K562 (cell line): ENCODE measurements at regions not wholly inside any gene's neighbourhood (a gene's known extent, or its start where the extent isn't known, plus 50 kb on each side); places are given as distances from the start of the nearest gene placed in this dataset.

Source experiments
- ATAC-seq: fragments of 200-7000 bp; cut with Tn5 transposase; 3 replicates; pipeline ENCODE4 v1.9.1; 2020; ENCODE audit warnings: moderate library complexity
- BruUV-seq: library from RNA; stranded (reverse); fragments of 400-500 nt; replicated peaks from 2 replicates; lab custom pipeline; 2021; lab: Mats Ljungman, UMichigan
- CTCF ChIA-PET: fragments of 300-600 bp; formaldehyde crosslinking; extraction: SDS; loops from one replicate; lab custom pipeline; 2021; ENCODE audit warnings: low intra/inter-chr PET ratio; lab: Yijun Ruan, JAX
- POLR2A ChIA-PET: fragments of 300-600, 350-650 bp; sonication (Branson Sonifier 250); formaldehyde crosslinking; extraction: SDS; loops from one replicate; lab custom pipeline; 2021; ENCODE audit warnings: antibody characterized with exemption, inconsistent platforms; lab: Yijun Ruan, JAX
- DNase-seq, 4 experiments: peaks; one replicate each; pipeline versions ENCODE4 v3.0.0 to v3.0.0-alpha.2; 2011 to 2018; ENCODE audit warnings: low spot score in 3 of 4, mixed read lengths in 3 of 4; ENCODE audit errors: extremely low read depth in 1 of 4
- FAIRE-seq: peaks from 2 replicates; lab custom pipeline; 2011; peaks lifted over from hg19 to GRCh38; lab: Jason Lieb, UNC
- H2AFZ ChIP-seq: 2 replicates; pipeline ENCODE4 v1.6.0; 2011; ENCODE audit warnings: low read depth, low read length, control low read depth, inconsistent platforms
- H3K27ac ChIP-seq: fragments of 200-600 bp; 3 replicates; pipeline ENCODE4 v1.8.0; 2011; ENCODE audit warnings: low read depth, mild to moderate bottlenecking, control low read depth, inconsistent platforms, low read length, moderate library complexity, mixed read lengths; ENCODE audit errors: extremely low read depth
- H3K27me3 ChIP-seq, 2 experiments: fragments of 300-600 bp in 1 of 2; 2 replicates in 1 of 2; 3 replicates in 1 of 2; pipeline versions ENCODE4 v1.6.0 to v1.8.0; 2011; ENCODE audit warnings: inconsistent platforms in 2 of 2, low read length in 2 of 2, mild to moderate bottlenecking in 1 of 2, mixed read lengths in 1 of 2, moderate library complexity in 1 of 2; ENCODE audit not compliant: control insufficient read depth in 2 of 2, insufficient read depth in 2 of 2
- H3K36me3 ChIP-seq: fragments of 300-600 bp; 3 replicates; pipeline ENCODE4 v1.8.0; 2011; ENCODE audit warnings: mild to moderate bottlenecking, low read length, inconsistent platforms; ENCODE audit not compliant: control insufficient read depth, insufficient read depth
- H3K4me1 ChIP-seq, 2 experiments: fragments of 200-600 bp in 1 of 2; replicated peaks in 1 of 2; 2 replicates in 1 of 2; 3 replicates in 1 of 2; pipeline versions ENCODE4 v1.5.1 to v1.8.0; 2011; ENCODE audit warnings: inconsistent platforms in 2 of 2, low read length in 2 of 2, mild to moderate bottlenecking in 1 of 2, mixed read lengths in 1 of 2, moderate library complexity in 1 of 2; ENCODE audit not compliant: control insufficient read depth in 2 of 2, insufficient read depth in 2 of 2
- H3K4me2 ChIP-seq: 2 replicates; pipeline ENCODE4 v1.6.1; 2011; ENCODE audit warnings: low read length, control low read depth, inconsistent platforms, mixed read lengths; ENCODE audit not compliant: insufficient read depth
- H3K4me3 ChIP-seq: fragments of 200-600 bp; sonication (generic), shearing (Covaris generic); 2 replicates; pipeline ENCODE4 v1.5.1; 2016; ENCODE audit warnings: control low read depth, inconsistent platforms
- H3K79me2 ChIP-seq: fragments of 200-600 bp; 3 replicates; pipeline ENCODE4 v1.8.0; 2011; ENCODE audit warnings: low read length, inconsistent platforms; ENCODE audit not compliant: control insufficient read depth, insufficient read depth
- H3K9ac ChIP-seq, 2 experiments: 2 replicates each; pipeline versions ENCODE4 v1.6.0 to v1.6.1; 2011; ENCODE audit warnings: low read depth in 2 of 2, low read length in 2 of 2, control low read depth in 1 of 2, inconsistent platforms in 1 of 2, mild to moderate bottlenecking in 1 of 2, mixed read lengths in 1 of 2; ENCODE audit not compliant: insufficient read depth in 1 of 2
- H3K9me1 ChIP-seq: one replicate; pipeline ENCODE4 v1.6.0; 2011; ENCODE audit warnings: inconsistent platforms, mild to moderate bottlenecking, low read length, moderate library complexity; ENCODE audit not compliant: control insufficient read depth, insufficient read depth
- H3K9me3 ChIP-seq: replicated peaks from 2 replicates; pipeline ENCODE4 v1.5.1; 2011; ENCODE audit warnings: low read depth, low read length, inconsistent platforms; ENCODE audit not compliant: control insufficient read depth, insufficient read depth
- H4K20me1 ChIP-seq: replicated peaks from 2 replicates; pipeline ENCODE4 v1.6.1; 2011; ENCODE audit warnings: low read length, inconsistent platforms, mixed read lengths; ENCODE audit not compliant: control insufficient read depth, insufficient read depth
- ADNP ChIP-seq: fragments of 200-800 bp; sonication (Bioruptor generic); IDR thresholded peaks from 2 replicates; pipeline ENCODE4 v1.6.1; 2016; ENCODE audit warnings: missing genetic modification characterization, missing compliant biosample characterization
- GABPB2 ChIP-seq: fragments of 250-450 bp; sonication (Bioruptor Pico); conservative IDR thresholded peaks from 2 replicates; pipeline ENCODE4 v1.5.1; 2021; ENCODE audit warnings: mild to moderate bottlenecking
- MAFG ChIP-seq: fragments of 450-650 bp; conservative IDR thresholded peaks from 2 replicates; pipeline ENCODE4 v1.6.1; 2016; ENCODE audit warnings: missing genetic modification characterization, missing compliant biosample characterization
- MAX ChIP-seq: sonication (generic); formaldehyde crosslinking; IDR thresholded peaks from 2 replicates; pipeline ENCODE4 v1.9.0; 2022; ENCODE audit warnings: mild to moderate bottlenecking, missing genetic modification reagents
- NFXL1 ChIP-seq: fragments of 450-650 bp; formaldehyde crosslinking; IDR thresholded peaks from 2 replicates; pipeline ENCODE4 v1.4.0; 2021; ENCODE audit warnings: mild to moderate bottlenecking
- TEAD4 ChIP-seq, 2 experiments: sonication (generic) in 1 of 2; formaldehyde crosslinking in 1 of 2; IDR thresholded peaks; 2 replicates each; pipeline versions ENCODE4 v1.6.1 to v1.8.0; 2012 to 2022; ENCODE audit warnings: borderline replicate concordance in 1 of 2, inconsistent platforms in 1 of 2, low read length in 1 of 2, mild to moderate bottlenecking in 1 of 2, missing genetic modification reagents in 1 of 2
- TOE1 ChIP-seq, 2 experiments: fragments of 450-650 bp in 1 of 2; sonication (generic) in 1 of 2; formaldehyde crosslinking in 1 of 2; IDR thresholded peaks; 2 replicates each; pipeline versions ENCODE4 v1.7.1 to v1.8.0; 2016 to 2022; ENCODE audit warnings: borderline replicate concordance in 2 of 2, mild to moderate bottlenecking in 2 of 2, antibody characterized with exemption in 1 of 2, inconsistent platforms in 1 of 2, low read depth in 1 of 2, missing genetic modification reagents in 1 of 2, moderate library complexity in 1 of 2
- ZNF280A ChIP-seq: fragments of 450-650 bp; IDR thresholded peaks from 2 replicates; pipeline ENCODE4 v1.6.1; 2018; ENCODE audit warnings: mild to moderate bottlenecking, low read depth; ENCODE audit not compliant: partially characterized antibody
- WGBS: fragments of 100-300 bp; shearing (Covaris generic); methylation state at CpG from one replicate; pipeline ENCODE4 v1.1.6; 2016; ENCODE audit warnings: low coverage, mixed read lengths; ENCODE audit not compliant: insufficient coverage; ENCODE audit errors: missing lambda C conversion rate; 5-methylcytosine and 5-hydroxymethylcytosine counted together
- in situ Hi-C: fragments of 300-500 bp; cut with MboI; formaldehyde crosslinking; loops from 4 replicates; pipeline ENCODE4 v1.15.0; 2018; ENCODE audit warnings: inconsistent platforms, mixed read lengths
- intact Hi-C: fragments of 100-400 bp; cut with micrococcal nuclease; formaldehyde crosslinking; loops from 2 replicates; pipeline ENCODE4 v1.14.2; 2022

- TF ChIP-seq MAX: no peak
- TF ChIP-seq TOE1 (IDR thresholded peaks at IDR 0.05; ENCODE audit: borderline replicate concordance): no peak
- no peak for TF ChIP-seq TOE1 (CRISPR knock-in tag; IDR thresholded peaks at IDR 0.05; ENCODE audit: borderline replicate concordance, low read depth)
- TF ChIP-seq TEAD4 (IDR thresholded peaks at IDR 0.05; ENCODE audit: low read length): no peak
- TF ChIP-seq TEAD4 (CRISPR knock-in tag; IDR thresholded peaks at IDR 0.05; ENCODE audit: borderline replicate concordance): no peak
Observed at GRCh38 chr2:38461470-38461869, 84.4 kb upstream of the ATL2 start (continued).

- intact Hi-C loops (no loop called here), in situ Hi-C loops (no loop called here)
- H3K79me2 ChIP-seq: no peaks in the 10 kb centered on the region
- H3K9me3 ChIP-seq: no peaks in the 10 kb centered on the region
- ChIA-PET POLR2A (interaction anchor here (0.6 kb wide), 1 partner anchor 461 kb away, joined by 3 read pairs; no protein-coding TSS in a partner anchor), CTCF (interaction anchor here (0.6 kb wide), 1 partner anchor 89 kb away, joined by 3 read pairs; no protein-coding TSS in a partner anchor)
- H3K9ac ChIP-seq: no peak overlapping the region
- BruUV-seq: no TSS peak
- no peaks in the 10 kb centered on the region for H4K20me1 ChIP-seq
- H2AFZ ChIP-seq: no peak overlapping the region
- ATAC-seq (no peak), FAIRE-seq (no peak), DNase-seq (no peak)
- no peaks in the 10 kb centered on the region for H3K9me1 ChIP-seq
- peaks cover 4 to 8% of the 10 kb centered on the region in 2 experiments; a peak in 4 of 5 replicates for H3K4me1 ChIP-seq
- WGBS: 5% methylated on average over 3 of the region's 3 CpGs
- H3K36me3 ChIP-seq: no peaks in the 10 kb centered on the region
- TF ChIP-seq GABPB2 (CRISPR knock-in tag) (no peak), ADNP (tag) (no peak), NFXL1 (CRISPR knock-in tag) (no peak), ZNF280A (no peak), MAFG (tag) (no peak)
- no peak overlapping the region for H3K4me2 ChIP-seq
- H3K27ac ChIP-seq: no peak overlapping the region
- H3K4me3 ChIP-seq: no peak overlapping the region
- peaks cover 0 to 9% of the 10 kb centered on the region in 2 experiments; a peak in 1 of 5 replicates for H3K27me3 ChIP-seq
Observed at GRCh38 chr2:38460313-38460712, 83.2 kb upstream of the ATL2 start.
